GM12865 (cell line): ENCODE measurements at regions not wholly inside any gene's neighbourhood (a gene's known extent, or its start where the extent isn't known, plus 50 kb on each side); places are given as distances from the start of the nearest gene placed in this dataset.
A peak's percentile ranks its signal among the peaks of the same experiment; 100 is the strongest.

Experiments used
- DNase-seq: peaks from one replicate; pipeline ENCODE4 v3.0.0; 2010; ENCODE audit warnings: low read depth
- H3K4me3 ChIP-seq: 2 replicates; pipeline ENCODE4 v1.5.1; 2011; ENCODE audit warnings: mild to moderate bottlenecking, low read depth, low read length, control low read depth
- CTCF ChIP-seq: IDR thresholded peaks from 2 replicates; pipeline ENCODE4 v1.5.1; 2011; ENCODE audit warnings: low read length, control low read depth, low read depth, inconsistent platforms; ENCODE audit not compliant: insufficient read depth; ENCODE audit errors: missing control alignments

- H3K4me3 ChIP-seq: no peak overlapping the region
- TF ChIP-seq CTCF: no peak
- no peak for DNase-seq
Observed at GRCh38 chr12:107467716-107468115, 217.9 kb upstream of the PWP1 start.

GRCh38 chr12:107468182-107468581 is 217.4 kb upstream of the PWP1 start:
- no peak overlapping the region for H3K4me3 ChIP-seq
- DNase-seq: peak; percentile 9
- TF ChIP-seq CTCF: no peak

- TF ChIP-seq CTCF: no peak
- H3K4me3 ChIP-seq: no peak overlapping the region
- DNase-seq: peak; percentile 5
Observed at GRCh38 chr12:107469011-107469410, 216.6 kb upstream of the PWP1 start.

GRCh38 chr12:107470645-107471044 is 215.0 kb upstream of the PWP1 start:
- H3K4me3 ChIP-seq: no peak overlapping the region
- DNase-seq: no peak
- no peak for TF ChIP-seq CTCF

GRCh38 chr12:107472308-107472707 is 213.3 kb upstream of the PWP1 start:
- H3K4me3 ChIP-seq: no peak overlapping the region
- TF ChIP-seq CTCF: no peak
- no peak for DNase-seq

- TF ChIP-seq CTCF: no peak
- no peak overlapping the region for H3K4me3 ChIP-seq
- no peak for DNase-seq
Observed at GRCh38 chr12:107474099-107474498, 211.5 kb upstream of the PWP1 start.
